ENCODE measurements at regions not wholly inside any gene's neighbourhood (a gene's known extent, or its start where the extent isn't known, plus 50 kb on each side); places are given as distances from the start of the nearest gene placed in this dataset.

- H3K4me3 ChIP-seq (replicated peaks in 1 of 2; ENCODE audit: low read depth in 1 of 2, low read length in 2 of 2): no peak overlapping the region
- H2AFZ ChIP-seq (ENCODE audit: low read depth, low read length, poor library complexity, severe bottlenecking): no peak overlapping the region
- H3K27me3 ChIP-seq (ENCODE audit: insufficient read depth, low read length): peaks cover 29% of the 10 kb centered on the region; the same call in 1 of the 2 replicates
- ChIA-PET POLR2A (no interaction called here), CTCF (no interaction called here), RAD21 (ENCODE audit: low non-redundant PET in 1 of 2, low total read pairs in 2 of 2, uncharacterized antibody in 2 of 2, unreplicated experiment in 2 of 2) (no interaction called here)
- H3K9me2 ChIP-seq (ENCODE audit: insufficient read depth): no peaks in the 10 kb centered on the region
- H3K4me2 ChIP-seq (ENCODE audit: low read length): no peak overlapping the region
- intact Hi-C loops (cut with micrococcal nuclease): no loop called here
- no peak overlapping the region for H3K27ac ChIP-seq (ENCODE audit: low read depth, low read length)
- H3K4me1 ChIP-seq (ENCODE audit: control insufficient read depth in 1 of 2, insufficient read depth in 2 of 2, low read length in 2 of 2): no peaks in the 10 kb centered on the region
- no peak for DNase-seq (ENCODE audit: low read depth, low spot score)
- no TSS peak for BruUV-seq (replicated peaks)
- no peaks in the 10 kb centered on the region for H3K36me3 ChIP-seq (ENCODE audit: control insufficient read depth in 1 of 2, insufficient read depth in 2 of 2, low read length in 2 of 2)
- no peaks in the 10 kb centered on the region for H3K79me2 ChIP-seq (ENCODE audit: insufficient read depth, low read length)
- TF ChIP-seq CTCF (IDR thresholded peaks at IDR 0.05 in 2 of 3, conservative IDR thresholded peaks at IDR 0.05 in 1 of 3; ENCODE audit: borderline replicate concordance in 1 of 3, insufficient read depth in 1 of 3, low read depth in 2 of 3, low read length in 2 of 3): no peak
- no peak for TF ChIP-seq SRF (IDR thresholded peaks at IDR 0.05; ENCODE audit: low read depth)
- no peak for TF ChIP-seq SP1 (IDR thresholded peaks at IDR 0.05; ENCODE audit: low read depth)
- no peak for TF ChIP-seq ZBTB33 (IDR thresholded peaks at IDR 0.05; ENCODE audit: extremely low read depth, insufficient replicate concordance, low read length)
- no peak for TF ChIP-seq CEBPB (IDR thresholded peaks at IDR 0.05; ENCODE audit: low read depth)
- no peak for TF ChIP-seq YY1 (IDR thresholded peaks at IDR 0.05; ENCODE audit: extremely low read depth, insufficient replicate concordance, low read depth, low read length)
- no peak for ATAC-seq
- no peaks in the 10 kb centered on the region for H3K9me3 ChIP-seq (ENCODE audit: control insufficient read depth in 1 of 2, insufficient read depth in 1 of 2, low read depth in 1 of 2, low read length in 2 of 2)
- H3K9ac ChIP-seq (ENCODE audit: low read length): no peak overlapping the region
- H4K20me1 ChIP-seq (ENCODE audit: insufficient read depth): no peaks in the 10 kb centered on the region
Measured at GRCh38 chr11:15660496-15660895, 545.8 kb downstream of the INSC start.

Measured in HCT116 (cell line).